ENCODE measurements at regions not wholly inside any gene's neighbourhood (a gene's known extent, or its start where the extent isn't known, plus 50 kb on each side); places are given as distances from the start of the nearest gene placed in this dataset.

- Histone ChIP-seq H3K36me3 (ENCODE audit: control insufficient read depth in 1 of 2, insufficient read depth in 2 of 2, low read length in 1 of 2) (no peaks in the 10 kb centered on the region), H3K27me3 (ENCODE audit: control insufficient read depth in 1 of 2, insufficient read depth in 2 of 2, low read length in 1 of 2) (no peaks in the 10 kb centered on the region), H3K4me1 (ENCODE audit: control insufficient read depth in 1 of 2, insufficient read depth in 2 of 2, low read length in 2 of 2) (no peaks in the 10 kb centered on the region), H3K4me3 (ENCODE audit: low read length in 2 of 2) (no peak overlapping the region), H3K9me3 (ENCODE audit: control insufficient read depth, low read length) (peaks cover 3% of the 10 kb centered on the region), H3K27ac (ENCODE audit: low read depth in 1 of 2, low read length in 2 of 2) (no peak overlapping the region)
- ATAC-seq (ENCODE audit: low FRiP score) (no peak), DNase-seq (no peak)
- intact Hi-C loops (cut with DNase I), result no loop called here
These were observed 350.1 kb upstream of the TSHZ2 start for GRCh38 chr20:52622081-52622480.

GRCh38 chr20:52621401-52621800 lies 350.8 kb upstream of the TSHZ2 start:
- H3K4me3 ChIP-seq (ENCODE audit: low read length in 2 of 2), result no peak overlapping the region
- DNase-seq, result no peak

GRCh38 chr20:52619671-52620070 lies 352.5 kb upstream of the TSHZ2 start:
- H3K4me1 ChIP-seq (ENCODE audit: control insufficient read depth in 1 of 2, insufficient read depth in 2 of 2, low read length in 2 of 2), result no peaks in the 10 kb centered on the region
- WGBS, 2 donors, result 64% methylated on average over 3 of the region's 3 CpGs
- ATAC-seq (ENCODE audit: low FRiP score), result no peak
- no peaks in the 10 kb centered on the region for H3K27me3 ChIP-seq (ENCODE audit: control insufficient read depth in 1 of 2, insufficient read depth in 2 of 2, low read length in 1 of 2)
- H3K9me3 ChIP-seq (ENCODE audit: control insufficient read depth, low read length), result no peaks in the 10 kb centered on the region
- intact Hi-C loops (cut with DNase I), result no loop called here
- no peak for DNase-seq
- H3K27ac ChIP-seq (ENCODE audit: low read depth in 1 of 2, low read length in 2 of 2), result no peak overlapping the region
- no peaks in the 10 kb centered on the region for H3K36me3 ChIP-seq (ENCODE audit: control insufficient read depth in 1 of 2, insufficient read depth in 2 of 2, low read length in 1 of 2)
- H3K4me3 ChIP-seq (ENCODE audit: low read length in 2 of 2), result no peak overlapping the region

More at GRCh38 chr20:52621401-52621800, 350.8 kb upstream of the TSHZ2 start:
- no peaks in the 10 kb centered on the region for H3K27me3 ChIP-seq (ENCODE audit: control insufficient read depth in 1 of 2, insufficient read depth in 2 of 2, low read length in 1 of 2)
- 60 to 65% methylated on average over 2 of the region's 2 CpGs for WGBS, 2 donors
- H3K27ac ChIP-seq (ENCODE audit: low read depth in 1 of 2, low read length in 2 of 2), result no peak overlapping the region
- H3K36me3 ChIP-seq (ENCODE audit: control insufficient read depth in 1 of 2, insufficient read depth in 2 of 2, low read length in 1 of 2), result no peaks in the 10 kb centered on the region
- H3K9me3 ChIP-seq (ENCODE audit: control insufficient read depth, low read length), result peaks cover 3% of the 10 kb centered on the region
- no peaks in the 10 kb centered on the region for H3K4me1 ChIP-seq (ENCODE audit: control insufficient read depth in 1 of 2, insufficient read depth in 2 of 2, low read length in 2 of 2)
- no peak for ATAC-seq (ENCODE audit: low FRiP score)
- intact Hi-C loops (cut with DNase I), result no loop called here

GRCh38 chr20:52619101-52619500 lies 353.1 kb upstream of the TSHZ2 start:
- no peak overlapping the region for H3K27ac ChIP-seq (ENCODE audit: low read depth in 1 of 2, low read length in 2 of 2)
- H3K36me3 ChIP-seq (ENCODE audit: control insufficient read depth in 1 of 2, insufficient read depth in 2 of 2, low read length in 1 of 2), result no peaks in the 10 kb centered on the region
- no peaks in the 10 kb centered on the region for H3K27me3 ChIP-seq (ENCODE audit: control insufficient read depth in 1 of 2, insufficient read depth in 2 of 2, low read length in 1 of 2)
- intact Hi-C loops (cut with DNase I), result no loop called here
- 39 to 42% methylated on average over 5 of the region's 5 CpGs for WGBS, 2 donors
- DNase-seq (no peak), ATAC-seq (ENCODE audit: low FRiP score) (no peak)
- no peaks in the 10 kb centered on the region for H3K9me3 ChIP-seq (ENCODE audit: control insufficient read depth, low read length)
- no peak overlapping the region for H3K4me3 ChIP-seq (ENCODE audit: low read length in 2 of 2)
- H3K4me1 ChIP-seq (ENCODE audit: control insufficient read depth in 1 of 2, insufficient read depth in 2 of 2, low read length in 2 of 2), result no peaks in the 10 kb centered on the region

- no peaks in the 10 kb centered on the region for H3K36me3 ChIP-seq (ENCODE audit: control insufficient read depth in 1 of 2, insufficient read depth in 2 of 2, low read length in 1 of 2)
- no peaks in the 10 kb centered on the region for H3K4me1 ChIP-seq (ENCODE audit: control insufficient read depth in 1 of 2, insufficient read depth in 2 of 2, low read length in 2 of 2)
- ATAC-seq (ENCODE audit: low FRiP score), result no peak
- WGBS, 2 donors, result 57% methylated on average over 3 of the region's 3 CpGs
- H3K4me3 ChIP-seq (ENCODE audit: low read length in 2 of 2), result no peak overlapping the region
- H3K27me3 ChIP-seq (ENCODE audit: control insufficient read depth in 1 of 2, insufficient read depth in 2 of 2, low read length in 1 of 2), result no peaks in the 10 kb centered on the region
- no peak overlapping the region for H3K27ac ChIP-seq (ENCODE audit: low read depth in 1 of 2, low read length in 2 of 2)
- intact Hi-C loops (cut with DNase I), result no loop called here
- no peaks in the 10 kb centered on the region for H3K9me3 ChIP-seq (ENCODE audit: control insufficient read depth, low read length)
- DNase-seq, result no peak
These were observed 355.5 kb upstream of the TSHZ2 start for GRCh38 chr20:52616629-52617028.

GRCh38 chr20:52614051-52614863 lies 357.9 kb upstream of the TSHZ2 start:
- no peaks in the 10 kb centered on the region for H3K9me3 ChIP-seq (ENCODE audit: control insufficient read depth, low read length)
- no peak for ATAC-seq (ENCODE audit: low FRiP score)
- H3K36me3 ChIP-seq (ENCODE audit: control insufficient read depth in 1 of 2, insufficient read depth in 2 of 2, low read length in 1 of 2), result no peaks in the 10 kb centered on the region
- H3K4me3 ChIP-seq (ENCODE audit: low read length in 2 of 2), result no peak overlapping the region
- intact Hi-C loops (cut with DNase I), result no loop called here
- 65 to 68% methylated on average over 3 of the region's 3 CpGs for WGBS, 2 donors
- DNase-seq, result no peak
- no peaks in the 10 kb centered on the region for H3K4me1 ChIP-seq (ENCODE audit: control insufficient read depth in 1 of 2, insufficient read depth in 2 of 2, low read length in 2 of 2)
- H3K27me3 ChIP-seq (ENCODE audit: control insufficient read depth in 1 of 2, insufficient read depth in 2 of 2, low read length in 1 of 2), result no peaks in the 10 kb centered on the region
- no peak overlapping the region for H3K27ac ChIP-seq (ENCODE audit: low read depth in 1 of 2, low read length in 2 of 2)

- H3K27me3 ChIP-seq (ENCODE audit: control insufficient read depth in 1 of 2, insufficient read depth in 2 of 2, low read length in 1 of 2), result no peaks in the 10 kb centered on the region
- no peak overlapping the region for H3K27ac ChIP-seq (ENCODE audit: low read depth in 1 of 2, low read length in 2 of 2)
- no peak overlapping the region for H3K4me3 ChIP-seq (ENCODE audit: low read length in 2 of 2)
- no peak for DNase-seq
- H3K36me3 ChIP-seq (ENCODE audit: control insufficient read depth in 1 of 2, insufficient read depth in 2 of 2, low read length in 1 of 2), result no peaks in the 10 kb centered on the region
- no peaks in the 10 kb centered on the region for H3K9me3 ChIP-seq (ENCODE audit: control insufficient read depth, low read length)
- 84 to 85% methylated on average over 5 of the region's 5 CpGs for WGBS, 2 donors
- ATAC-seq (ENCODE audit: low FRiP score), result no peak
- H3K4me1 ChIP-seq (ENCODE audit: control insufficient read depth in 1 of 2, insufficient read depth in 2 of 2, low read length in 2 of 2), result no peaks in the 10 kb centered on the region
- intact Hi-C loops (cut with DNase I), result no loop called here
These were observed 360.0 kb upstream of the TSHZ2 start for GRCh38 chr20:52612046-52612632.

- ATAC-seq (ENCODE audit: low FRiP score) (no peak), DNase-seq (no peak)
- no peak overlapping the region for H3K27ac ChIP-seq (ENCODE audit: low read depth in 1 of 2, low read length in 2 of 2)
- no peaks in the 10 kb centered on the region for H3K36me3 ChIP-seq (ENCODE audit: control insufficient read depth in 1 of 2, insufficient read depth in 2 of 2, low read length in 1 of 2)
- no peaks in the 10 kb centered on the region for H3K9me3 ChIP-seq (ENCODE audit: control insufficient read depth, low read length)
- no peaks in the 10 kb centered on the region for H3K27me3 ChIP-seq (ENCODE audit: control insufficient read depth in 1 of 2, insufficient read depth in 2 of 2, low read length in 1 of 2)
- H3K4me3 ChIP-seq (ENCODE audit: low read length in 2 of 2), result no peak overlapping the region
- no peaks in the 10 kb centered on the region for H3K4me1 ChIP-seq (ENCODE audit: control insufficient read depth in 1 of 2, insufficient read depth in 2 of 2, low read length in 2 of 2)
- intact Hi-C loops (cut with DNase I), result no loop called here
These were observed 361.4 kb upstream of the TSHZ2 start for GRCh38 chr20:52610749-52611148.

GRCh38 chr20:52601295-52601971 lies 370.7 kb upstream of the TSHZ2 start:
- WGBS, 2 donors, result 68 to 69% methylated on average over 4 of the region's 4 CpGs
- intact Hi-C loops (cut with DNase I), result no loop called here

More at GRCh38 chr20:52601295-52601971, 370.7 kb upstream of the TSHZ2 start:
- H3K9me3 ChIP-seq (ENCODE audit: control insufficient read depth, low read length), result peaks cover 2% of the 10 kb centered on the region
- H3K27me3 ChIP-seq (ENCODE audit: control insufficient read depth in 1 of 2, insufficient read depth in 2 of 2, low read length in 1 of 2), result no peaks in the 10 kb centered on the region
- ATAC-seq (ENCODE audit: low FRiP score) (peak; percentile 57), DNase-seq (no peak)
- no peak overlapping the region for H3K4me3 ChIP-seq (ENCODE audit: low read length in 2 of 2)
- no peak overlapping the region for H3K27ac ChIP-seq (ENCODE audit: low read depth in 1 of 2, low read length in 2 of 2)
- H3K36me3 ChIP-seq (ENCODE audit: control insufficient read depth in 1 of 2, insufficient read depth in 2 of 2, low read length in 1 of 2), result no peaks in the 10 kb centered on the region
- H3K4me1 ChIP-seq (ENCODE audit: control insufficient read depth in 1 of 2, insufficient read depth in 2 of 2, low read length in 2 of 2), result no peaks in the 10 kb centered on the region
